WTC11 (cell line): ENCODE measurements at regions not wholly inside any gene's neighbourhood (a gene's known extent, or its start where the extent isn't known, plus 50 kb on each side); places are given as distances from the start of the nearest gene placed in this dataset.

Source experiments
- ATAC-seq: fragments of 200-7000 bp; cut with Tn5 transposase; 2 replicates; pipeline ENCODE4 v1.10.0; 2021; ENCODE audit warnings: mild to moderate bottlenecking, moderate library complexity
- CTCF ChIA-PET: fragments of 300-600 bp; sonication (Branson Sonifier 250); formaldehyde crosslinking; loops from one replicate; lab custom pipeline; 2021; ENCODE audit warnings: antibody characterized with exemption; lab: Charles Lee
- POLR2A ChIA-PET: fragments of 350-600 bp; sonication (Branson Sonifier 250); formaldehyde crosslinking; loops from one replicate; lab custom pipeline; 2021; ENCODE audit warnings: antibody characterized with exemption; lab: Charles Lee
- DNase-seq: peaks from one replicate; pipeline ENCODE4 v3.0.0; 2021; ENCODE audit warnings: low spot score
- H3K27ac Mint-ChIP-seq: 2 replicates; pipeline ENCODE4 v1.8.0; 2021; ENCODE audit warnings: mixed read lengths
- H3K27me3 Mint-ChIP-seq: 2 replicates; pipeline ENCODE4 v1.8.0; 2021; ENCODE audit warnings: low read depth, mild to moderate bottlenecking, moderate library complexity, mixed read lengths
- H3K36me3 Mint-ChIP-seq: 2 replicates; pipeline ENCODE4 v1.8.0; 2021; ENCODE audit warnings: mixed read lengths
- H3K4me1 Mint-ChIP-seq: 2 replicates; pipeline ENCODE4 v1.8.0; 2022; ENCODE audit warnings: mixed read lengths
- H3K4me3 Mint-ChIP-seq: 2 replicates; pipeline ENCODE4 v1.8.0; 2021; ENCODE audit warnings: mild to moderate bottlenecking, moderate library complexity, mixed read lengths
- H3K9me3 Mint-ChIP-seq: 2 replicates; pipeline ENCODE4 v1.8.0; 2021; ENCODE audit warnings: mixed read lengths
- AFF4 ChIP-seq: sonication (generic); formaldehyde crosslinking; IDR thresholded peaks from 2 replicates; pipeline ENCODE4 v1.8.1; 2023; ENCODE audit warnings: mild to moderate bottlenecking, missing genetic modification reagents, borderline replicate concordance
- ARID4B ChIP-seq: sonication (generic); formaldehyde crosslinking; IDR thresholded peaks from 2 replicates; pipeline ENCODE4 v1.8.0; 2023; ENCODE audit warnings: missing genetic modification reagents, mild to moderate bottlenecking, borderline replicate concordance
- CBFB ChIP-seq: sonication (generic); formaldehyde crosslinking; IDR thresholded peaks from 2 replicates; pipeline ENCODE4 v1.8.1; 2022; ENCODE audit warnings: mild to moderate bottlenecking, low read depth, missing genetic modification reagents
- CREM ChIP-seq: sonication (generic); formaldehyde crosslinking; IDR thresholded peaks from 2 replicates; pipeline ENCODE4 v1.8.1; 2022; ENCODE audit warnings: mild to moderate bottlenecking, missing genetic modification reagents, moderate library complexity
- EMX1 ChIP-seq: fragments of 250-450 bp; sonication (Bioruptor Pico); IDR thresholded peaks from 2 replicates; pipeline ENCODE4 v1.8.0; 2021; ENCODE audit warnings: mild to moderate bottlenecking
- FOXP1 ChIP-seq: sonication (generic); formaldehyde crosslinking; IDR thresholded peaks from 2 replicates; pipeline ENCODE4 v1.8.0; 2022; ENCODE audit warnings: missing genetic modification reagents, mild to moderate bottlenecking, moderate library complexity, borderline replicate concordance
- IRF1 ChIP-seq: sonication (generic); formaldehyde crosslinking; IDR thresholded peaks from 2 replicates; pipeline ENCODE4 v1.8.0; 2023; ENCODE audit warnings: missing genetic modification reagents
- IRF2 ChIP-seq: sonication (generic); formaldehyde crosslinking; IDR thresholded peaks from 2 replicates; pipeline ENCODE4 v1.8.0; 2022; ENCODE audit warnings: low read depth, missing genetic modification reagents, borderline replicate concordance
- MLX ChIP-seq: sonication (generic); formaldehyde crosslinking; IDR thresholded peaks from 2 replicates; pipeline ENCODE4 v1.8.1; 2023; ENCODE audit warnings: mild to moderate bottlenecking, missing genetic modification reagents, moderate library complexity
- MXD4 ChIP-seq: fragments of 250-450 bp; sonication (Bioruptor Pico); IDR thresholded peaks from 2 replicates; pipeline ENCODE4 v1.8.0; 2021; ENCODE audit warnings: mild to moderate bottlenecking, moderate library complexity, borderline replicate concordance
- NFYB ChIP-seq: sonication (generic); formaldehyde crosslinking; conservative IDR thresholded peaks from 2 replicates; pipeline ENCODE4 v1.8.0; 2022; ENCODE audit warnings: low read depth, missing genetic modification reagents
- PRRX2 ChIP-seq: fragments of 250-450 bp; sonication (Bioruptor Pico); IDR thresholded peaks from 2 replicates; pipeline ENCODE4 v1.8.0; 2021; ENCODE audit warnings: mild to moderate bottlenecking
- TEAD1 ChIP-seq: sonication (generic); formaldehyde crosslinking; IDR thresholded peaks from 2 replicates; pipeline ENCODE4 v1.8.0; 2022; ENCODE audit warnings: mild to moderate bottlenecking, missing genetic modification reagents
- ZNF232 ChIP-seq: sonication (generic); formaldehyde crosslinking; IDR thresholded peaks from 2 replicates; pipeline ENCODE4 v1.8.0; 2022; ENCODE audit warnings: mild to moderate bottlenecking, missing genetic modification reagents
- ZNF317 ChIP-seq: sonication (generic); formaldehyde crosslinking; IDR thresholded peaks from 2 replicates; pipeline ENCODE4 v1.8.1; 2023; ENCODE audit warnings: low read depth, mild to moderate bottlenecking, moderate library complexity, missing genetic modification reagents, borderline replicate concordance
- ZNF532 ChIP-seq: fragments of 250-450 bp; sonication (Bioruptor Pico); IDR thresholded peaks from 2 replicates; pipeline ENCODE4 v1.9.0; 2021; ENCODE audit warnings: mild to moderate bottlenecking, borderline replicate concordance

GRCh38 chr12:30391766-30392366 is 303.8 kb downstream of the IPO8 start:
- TF ChIP-seq FOXP1 (no peak), NFYB (CRISPR knock-in tag) (no peak), AFF4 (CRISPR knock-in tag) (no peak), TEAD1 (no peak), ARID4B (CRISPR knock-in tag) (no peak), CREM (CRISPR knock-in tag) (no peak), MLX (CRISPR knock-in tag) (no peak), ZNF317 (CRISPR knock-in tag) (no peak), EMX1 (CRISPR knock-in tag) (no peak), MXD4 (CRISPR knock-in tag) (no peak), IRF1 (CRISPR knock-in tag) (no peak)
- ChIA-PET CTCF (no interaction called here), POLR2A (no interaction called here)
- Mint-ChIP-seq H3K27me3 (peaks cover 8% of the 10 kb centered on the region), H3K4me3 (no peak overlapping the region), H3K36me3 (peaks cover 81% of the 10 kb centered on the region), H3K9me3 (peaks cover 80% of the 10 kb centered on the region), H3K4me1 (no peaks in the 10 kb centered on the region), H3K27ac (no peak overlapping the region)
- no peak for DNase-seq
- no peak for ATAC-seq

- CTCF ChIA-PET: no interaction called here
- no peak for ATAC-seq
- Mint-ChIP-seq H3K4me1 (no peaks in the 10 kb centered on the region), H3K36me3 (peaks cover 41% of the 10 kb centered on the region), H3K4me3 (no peak overlapping the region), H3K27me3 (no peaks in the 10 kb centered on the region; the same call in 1 of the 2 replicates), H3K9me3 (peaks cover 75% of the 10 kb centered on the region), H3K27ac (no peak overlapping the region)
- POLR2A ChIA-PET: no interaction called here
- DNase-seq: no peak
- no peak for TF ChIP-seq EMX1 (CRISPR knock-in tag)
- TF ChIP-seq ARID4B (CRISPR knock-in tag): no peak
- no peak for TF ChIP-seq CBFB (CRISPR knock-in tag)
- no peak for TF ChIP-seq MXD4 (CRISPR knock-in tag)
- no peak for TF ChIP-seq ZNF232 (CRISPR knock-in tag)
- no peak for TF ChIP-seq ZNF532
- TF ChIP-seq PRRX2 (CRISPR knock-in tag): no peak
- no peak for TF ChIP-seq IRF2 (CRISPR knock-in tag)
Measured at GRCh38 chr12:30385706-30386105, 310.0 kb downstream of the IPO8 start.
